ENCODE measurements at regions not wholly inside any gene's neighbourhood (a gene's known extent, or its start where the extent isn't known, plus 50 kb on each side); places are given as distances from the start of the nearest gene placed in this dataset.

DNA sequence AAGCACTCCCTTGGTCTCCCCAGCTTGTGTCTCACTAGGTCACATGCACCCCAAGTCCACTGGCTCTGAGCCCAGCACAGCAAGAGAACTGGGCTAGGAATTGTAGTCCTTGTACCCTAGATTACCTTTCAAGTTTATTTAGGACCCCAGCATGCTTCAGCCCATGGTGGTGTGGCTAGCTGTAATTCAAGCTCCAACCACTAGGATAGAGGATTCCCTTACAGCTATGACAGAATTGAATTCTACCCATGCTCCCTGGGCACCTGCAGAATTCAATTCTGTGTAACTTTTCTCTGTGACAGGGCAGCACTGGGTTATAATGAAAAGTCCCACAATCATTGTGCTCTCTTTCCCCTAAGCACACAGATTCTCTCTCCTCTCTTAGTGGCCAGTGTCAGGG is 253.8 kb upstream of the DMD start:
- peak; percentile 5 for DNase-seq
- Histone ChIP-seq H3K4me3 (ENCODE audit: insufficient read depth, low read depth, low read length) (no peak overlapping the region), H3K36me3 (replicated peaks; ENCODE audit: control insufficient read depth, insufficient read depth, low read length) (no peaks in the 10 kb centered on the region), H3K27me3 (ENCODE audit: control insufficient read depth, insufficient read depth, low read length) (no peaks in the 10 kb centered on the region)

DNA sequence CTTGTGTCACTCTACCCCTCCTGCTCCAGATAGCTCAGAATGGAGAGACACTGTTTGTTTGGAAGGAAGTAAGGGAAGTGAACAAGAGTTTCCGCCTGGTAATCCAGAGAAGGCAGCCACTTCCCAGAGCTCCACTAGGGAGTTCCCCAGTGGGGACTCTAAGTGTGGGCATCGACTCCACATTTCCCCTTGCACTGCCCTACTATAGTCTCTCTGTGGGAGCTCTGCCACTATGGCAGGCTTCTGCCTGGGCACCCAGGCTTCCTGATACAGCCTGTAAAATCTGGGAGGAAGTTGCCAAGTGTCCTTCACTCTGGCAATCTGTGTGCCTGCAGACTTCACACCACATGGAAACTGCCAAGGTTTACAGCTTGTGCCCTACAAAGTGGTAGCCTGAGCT is 245.8 kb upstream of the DMD start:
- no peak for DNase-seq

GRCh38 chrX:33447285-33447684 is 235.9 kb upstream of the DMD start:
- Histone ChIP-seq H3K4me3 (ENCODE audit: insufficient read depth, low read depth, low read length) (no peak overlapping the region), H3K36me3 (replicated peaks; ENCODE audit: control insufficient read depth, insufficient read depth, low read length) (no peaks in the 10 kb centered on the region), H3K27me3 (ENCODE audit: control insufficient read depth, insufficient read depth, low read length) (no peaks in the 10 kb centered on the region)
- DNase-seq = no peak

More for the DNA sequence above, 245.8 kb upstream of the DMD start:
- no peaks in the 10 kb centered on the region for H3K36me3 ChIP-seq (replicated peaks; ENCODE audit: control insufficient read depth, insufficient read depth, low read length)
- H3K4me3 ChIP-seq (ENCODE audit: insufficient read depth, low read depth, low read length) = no peak overlapping the region
- H3K27me3 ChIP-seq (ENCODE audit: control insufficient read depth, insufficient read depth, low read length) = no peaks in the 10 kb centered on the region

- DNase-seq = peak; percentile 43
- Histone ChIP-seq H3K27me3 (ENCODE audit: control insufficient read depth, insufficient read depth, low read length) (no peaks in the 10 kb centered on the region), H3K4me3 (ENCODE audit: insufficient read depth, low read depth, low read length) (no peak overlapping the region), H3K36me3 (replicated peaks; ENCODE audit: control insufficient read depth, insufficient read depth, low read length) (no peaks in the 10 kb centered on the region)
Measured at GRCh38 chrX:33434256-33435092, 223.1 kb upstream of the DMD start.

DNA sequence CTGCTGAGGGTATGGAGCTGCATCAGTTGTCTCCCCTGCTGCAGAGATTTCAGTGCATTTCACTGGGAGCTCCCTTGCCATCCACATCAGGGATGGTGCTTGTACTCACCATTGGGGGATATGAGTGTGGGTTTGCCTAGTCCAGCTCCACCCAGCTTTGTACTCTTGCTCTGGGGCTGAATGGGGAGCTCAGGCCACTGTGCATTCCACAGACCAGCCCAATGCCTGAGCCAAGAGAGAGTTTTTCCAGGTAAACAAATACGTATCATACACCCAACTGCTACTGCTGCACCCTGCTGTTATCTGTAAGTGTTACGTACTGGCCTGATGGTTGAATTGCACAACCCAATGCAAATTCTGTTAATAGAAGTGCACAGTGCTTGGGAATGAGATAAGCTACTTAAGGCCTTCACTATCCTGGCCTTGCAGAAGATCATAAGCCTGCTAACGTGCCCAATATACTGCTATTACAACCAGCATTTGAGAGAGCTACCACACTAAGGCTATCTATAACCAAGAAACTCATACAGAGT is 205.0 kb upstream of the DMD start:
- Histone ChIP-seq H3K27me3 (ENCODE audit: control insufficient read depth, insufficient read depth, low read length) (no peaks in the 10 kb centered on the region), H3K36me3 (replicated peaks; ENCODE audit: control insufficient read depth, insufficient read depth, low read length) (no peaks in the 10 kb centered on the region), H3K4me3 (ENCODE audit: insufficient read depth, low read depth, low read length) (no peak overlapping the region)
- DNase-seq = no peak

GRCh38 chrX:33415459-33415858 is 204.1 kb upstream of the DMD start:
- Histone ChIP-seq H3K4me3 (ENCODE audit: insufficient read depth, low read depth, low read length) (no peak overlapping the region), H3K27me3 (ENCODE audit: control insufficient read depth, insufficient read depth, low read length) (no peaks in the 10 kb centered on the region), H3K36me3 (replicated peaks; ENCODE audit: control insufficient read depth, insufficient read depth, low read length) (no peaks in the 10 kb centered on the region)
- DNase-seq = no peak

GRCh38 chrX:33385546-33385945 is 174.2 kb upstream of the DMD start:
- no peak for DNase-seq
- no peak overlapping the region for H3K4me3 ChIP-seq (ENCODE audit: insufficient read depth, low read depth, low read length)
- H3K36me3 ChIP-seq (replicated peaks; ENCODE audit: control insufficient read depth, insufficient read depth, low read length) = no peaks in the 10 kb centered on the region
- H3K27me3 ChIP-seq (ENCODE audit: control insufficient read depth, insufficient read depth, low read length) = no peaks in the 10 kb centered on the region

- Histone ChIP-seq H3K4me3 (ENCODE audit: insufficient read depth, low read depth, low read length) (no peak overlapping the region), H3K27me3 (ENCODE audit: control insufficient read depth, insufficient read depth, low read length) (no peaks in the 10 kb centered on the region), H3K36me3 (replicated peaks; ENCODE audit: control insufficient read depth, insufficient read depth, low read length) (no peaks in the 10 kb centered on the region)
- DNase-seq = no peak
Measured at GRCh38 chrX:33379839-33380238, 168.5 kb upstream of the DMD start.

GRCh38 chrX:33357606-33358005 is 146.3 kb upstream of the DMD start:
- no peak overlapping the region for H3K4me3 ChIP-seq (ENCODE audit: insufficient read depth, low read depth, low read length)
- H3K27me3 ChIP-seq (ENCODE audit: control insufficient read depth, insufficient read depth, low read length) = no peaks in the 10 kb centered on the region
- H3K36me3 ChIP-seq (replicated peaks; ENCODE audit: control insufficient read depth, insufficient read depth, low read length) = no peaks in the 10 kb centered on the region
- no peak for DNase-seq

DNA sequence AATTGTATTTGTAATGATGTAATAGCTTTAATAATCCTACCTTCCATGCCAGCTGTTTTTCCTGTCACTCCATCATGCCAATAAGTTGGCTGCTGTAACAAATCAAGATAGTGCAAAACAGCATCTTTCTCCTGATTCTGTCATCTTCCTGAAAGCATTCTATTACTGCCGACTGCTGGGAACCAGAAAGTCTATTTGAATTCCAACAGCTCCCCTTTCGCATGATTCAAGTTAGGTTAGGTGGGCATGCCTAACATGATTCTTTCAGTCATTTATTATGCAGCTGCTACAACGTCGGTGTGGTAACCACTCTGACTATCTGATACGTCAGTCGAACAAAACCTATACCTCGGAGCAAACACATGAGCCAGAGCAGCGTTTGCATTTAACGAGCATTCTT is 127.9 kb upstream of the DMD start:
- Histone ChIP-seq H3K27me3 (ENCODE audit: control insufficient read depth, insufficient read depth, low read length) (no peaks in the 10 kb centered on the region), H3K36me3 (replicated peaks; ENCODE audit: control insufficient read depth, insufficient read depth, low read length) (no peaks in the 10 kb centered on the region), H3K4me3 (ENCODE audit: insufficient read depth, low read depth, low read length) (no peak overlapping the region)
- no peak for DNase-seq

DNA sequence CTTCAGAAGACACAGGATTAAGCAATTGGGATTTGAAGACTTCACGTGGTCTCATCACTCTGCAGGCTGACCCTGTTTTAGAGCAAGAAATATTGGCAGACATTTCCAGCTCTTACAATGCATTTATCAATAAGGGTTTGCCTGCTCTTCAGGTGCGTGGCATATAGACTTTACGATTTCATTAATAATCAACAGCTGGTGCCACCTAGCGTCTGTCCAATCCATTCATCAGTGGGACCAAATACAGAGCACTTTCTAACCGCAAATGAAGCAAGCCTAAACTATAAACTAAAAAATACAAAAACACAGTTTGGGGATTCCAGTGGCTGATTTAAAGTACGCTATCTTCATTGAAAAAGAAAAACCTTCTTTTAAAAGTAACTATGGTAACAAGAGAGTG is 125.4 kb upstream of the DMD start:
- H3K4me3 ChIP-seq (ENCODE audit: insufficient read depth, low read depth, low read length) = no peak overlapping the region
- H3K27me3 ChIP-seq (ENCODE audit: control insufficient read depth, insufficient read depth, low read length) = no peaks in the 10 kb centered on the region
- no peaks in the 10 kb centered on the region for H3K36me3 ChIP-seq (replicated peaks; ENCODE audit: control insufficient read depth, insufficient read depth, low read length)
- no peak for DNase-seq

GRCh38 chrX:33333271-33333670 is 121.9 kb upstream of the DMD start:
- no peak for DNase-seq
- Histone ChIP-seq H3K36me3 (replicated peaks; ENCODE audit: control insufficient read depth, insufficient read depth, low read length) (no peaks in the 10 kb centered on the region), H3K4me3 (ENCODE audit: insufficient read depth, low read depth, low read length) (no peak overlapping the region), H3K27me3 (ENCODE audit: control insufficient read depth, insufficient read depth, low read length) (no peaks in the 10 kb centered on the region)

DNA sequence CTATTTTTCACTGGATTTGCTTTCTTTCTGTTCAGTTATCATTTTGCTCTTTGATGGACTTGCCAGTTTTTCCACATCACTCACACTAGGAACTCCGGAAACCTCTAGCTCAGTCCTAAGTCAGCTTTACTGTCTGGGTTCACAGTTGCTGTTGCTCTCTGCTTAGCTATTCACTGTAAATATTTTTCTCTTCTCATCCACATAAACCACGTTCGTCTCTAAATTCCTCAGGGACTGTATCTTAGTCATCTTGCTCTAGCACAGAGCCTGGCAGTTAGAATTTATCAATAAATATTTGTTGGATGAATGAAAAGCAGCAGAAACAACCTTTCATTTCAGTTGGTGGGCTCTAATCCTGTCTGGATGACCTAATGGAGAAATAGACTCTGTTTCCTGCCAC is 119.4 kb upstream of the DMD start:
- Histone ChIP-seq H3K27me3 (ENCODE audit: control insufficient read depth, insufficient read depth, low read length) (no peaks in the 10 kb centered on the region), H3K36me3 (replicated peaks; ENCODE audit: control insufficient read depth, insufficient read depth, low read length) (no peaks in the 10 kb centered on the region), H3K4me3 (ENCODE audit: insufficient read depth, low read depth, low read length) (no peak overlapping the region)
- no peak for DNase-seq

- Histone ChIP-seq H3K27me3 (ENCODE audit: control insufficient read depth, insufficient read depth, low read length) (no peaks in the 10 kb centered on the region), H3K36me3 (replicated peaks; ENCODE audit: control insufficient read depth, insufficient read depth, low read length) (no peaks in the 10 kb centered on the region), H3K4me3 (ENCODE audit: insufficient read depth, low read depth, low read length) (no peak overlapping the region)
- DNase-seq = peak; percentile 2
Measured at GRCh38 chrX:33324099-33324498, 112.8 kb upstream of the DMD start.

GRCh38 chrX:33307911-33308354 is 96.6 kb upstream of the DMD start:
- no peak for DNase-seq
- H3K36me3 ChIP-seq (replicated peaks; ENCODE audit: control insufficient read depth, insufficient read depth, low read length) = no peaks in the 10 kb centered on the region
- H3K27me3 ChIP-seq (ENCODE audit: control insufficient read depth, insufficient read depth, low read length) = no peaks in the 10 kb centered on the region
- H3K4me3 ChIP-seq (ENCODE audit: insufficient read depth, low read depth, low read length) = no peak overlapping the region
